ENCODE measurements at regions not wholly inside any gene's neighbourhood (a gene's known extent, or its start where the extent isn't known, plus 50 kb on each side); places are given as distances from the start of the nearest gene placed in this dataset.

GRCh38 chr11:106216281-106216680 is 138.8 kb downstream of the AASDHPPT start:
- DNase-seq (ENCODE audit: low read depth in 2 of 2): no peak

DNA sequence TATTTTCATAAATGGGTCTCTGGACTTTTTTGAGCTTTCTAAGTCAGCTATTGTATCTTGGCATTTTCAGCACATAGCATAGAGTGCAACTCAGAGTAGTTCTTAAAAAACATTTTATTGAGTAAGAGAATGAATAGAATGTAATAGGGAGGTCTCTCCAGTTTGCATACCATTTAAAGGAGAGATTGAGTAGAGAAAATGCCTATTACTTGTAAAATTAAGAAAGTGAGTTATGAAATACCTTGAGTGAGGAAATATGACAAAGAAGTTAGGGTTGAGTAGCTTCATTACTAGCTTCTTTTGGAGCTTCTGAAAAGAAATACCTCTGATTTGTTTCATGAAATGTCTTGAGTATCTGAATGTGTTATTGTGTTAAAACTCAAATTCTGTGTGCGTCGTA is 140.0 kb downstream of the AASDHPPT start:
- no peak for DNase-seq (ENCODE audit: low read depth in 2 of 2)

GRCh38 chr11:106218106-106218505 is 140.6 kb downstream of the AASDHPPT start:
- DNase-seq (ENCODE audit: low read depth in 2 of 2): no peak

GRCh38 chr11:106222626-106223025 is 145.2 kb downstream of the AASDHPPT start:
- DNase-seq (ENCODE audit: low read depth in 2 of 2): no peak

DNA sequence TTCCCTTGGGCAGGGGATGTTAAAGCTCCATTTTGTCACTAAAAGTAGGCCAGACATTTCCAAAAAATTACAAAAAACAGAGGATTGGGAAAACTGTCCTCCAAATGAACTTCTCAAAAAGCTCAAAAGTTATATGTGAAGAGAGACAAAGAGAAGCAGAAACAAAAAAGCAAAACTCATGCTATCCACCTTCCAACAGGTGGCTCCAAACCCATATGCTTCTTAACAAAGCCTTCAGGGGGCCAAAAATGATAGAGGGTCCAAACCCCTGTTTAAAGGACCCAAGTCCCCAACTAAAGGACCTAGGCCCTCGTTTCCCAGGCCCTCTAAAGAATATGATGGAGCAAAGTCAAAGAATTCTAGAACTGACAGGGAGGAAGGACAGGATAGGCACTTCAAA is 146.7 kb downstream of the AASDHPPT start:
- no peak for DNase-seq (ENCODE audit: low read depth in 2 of 2)

DNA sequence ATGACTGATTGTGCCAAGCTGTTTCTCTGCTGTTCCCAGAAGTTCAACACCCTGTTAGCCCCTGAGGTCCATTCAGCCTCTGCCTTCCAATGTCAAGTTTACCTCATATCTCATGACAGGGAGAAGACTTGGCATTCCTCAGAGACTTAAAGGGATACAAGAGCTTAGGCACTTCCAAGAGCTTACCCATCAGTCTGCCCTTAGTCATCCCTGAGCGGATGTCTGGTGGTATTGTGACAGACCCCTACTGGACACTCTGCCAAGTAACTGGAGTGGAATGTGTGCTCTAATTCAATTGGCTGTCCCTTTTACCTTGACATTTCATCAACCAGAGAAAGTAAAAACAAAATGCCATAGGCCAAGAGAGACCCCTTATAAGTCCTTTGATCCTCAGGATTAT is 151.5 kb downstream of the AASDHPPT start:
- no peak for DNase-seq (ENCODE audit: low read depth in 2 of 2)

DNA sequence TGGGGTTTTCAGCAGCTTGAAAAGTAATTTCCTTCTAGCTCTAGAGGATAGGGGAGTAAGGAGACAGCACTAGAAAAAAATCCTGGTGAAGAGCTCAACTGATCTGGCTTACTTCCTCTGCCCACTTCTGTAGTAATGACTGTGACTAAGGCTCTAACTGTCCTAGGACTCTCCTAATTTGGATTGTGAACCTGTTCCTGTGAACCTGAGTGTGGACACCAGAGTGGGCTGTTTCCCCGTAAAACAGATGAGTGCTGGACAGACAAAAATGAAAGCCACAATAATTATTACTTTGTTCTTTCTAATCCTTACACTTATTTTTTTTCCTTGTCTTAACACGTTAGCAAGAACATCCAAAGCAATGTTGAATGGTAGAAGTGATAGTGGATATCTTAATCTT is 154.1 kb downstream of the AASDHPPT start:
- no peak for DNase-seq (ENCODE audit: low read depth in 2 of 2)

DNA sequence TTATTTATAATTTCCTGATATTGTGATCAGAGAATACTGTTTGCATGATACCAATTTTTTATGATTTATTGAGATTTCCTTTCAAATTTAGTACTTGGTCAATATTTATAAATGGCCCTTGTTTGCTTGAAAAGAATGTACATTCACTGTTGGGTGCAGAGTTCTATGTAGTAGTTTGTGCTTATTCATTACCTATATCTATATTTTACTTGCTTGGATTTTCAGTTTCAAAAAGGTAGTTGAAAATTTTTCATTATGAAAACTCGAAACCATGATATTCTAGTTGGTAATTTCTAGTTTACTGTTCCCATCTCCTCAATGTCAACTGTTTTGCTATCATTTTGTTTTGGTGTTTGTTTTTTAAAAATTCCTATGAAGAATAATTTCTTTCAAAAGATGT is 155.7 kb downstream of the AASDHPPT start:
- DNase-seq (ENCODE audit: low read depth in 2 of 2): no peak

- DNase-seq (ENCODE audit: low read depth in 2 of 2): no peak
Measured at GRCh38 chr11:106234794-106235193, 157.3 kb downstream of the AASDHPPT start.

- no peak for DNase-seq (ENCODE audit: low read depth in 2 of 2)
Measured at GRCh38 chr11:106236295-106236694, 158.8 kb downstream of the AASDHPPT start.

GRCh38 chr11:106238704-106239360 is 161.4 kb downstream of the AASDHPPT start:
- DNase-seq (ENCODE audit: low read depth in 2 of 2): no peak

DNA sequence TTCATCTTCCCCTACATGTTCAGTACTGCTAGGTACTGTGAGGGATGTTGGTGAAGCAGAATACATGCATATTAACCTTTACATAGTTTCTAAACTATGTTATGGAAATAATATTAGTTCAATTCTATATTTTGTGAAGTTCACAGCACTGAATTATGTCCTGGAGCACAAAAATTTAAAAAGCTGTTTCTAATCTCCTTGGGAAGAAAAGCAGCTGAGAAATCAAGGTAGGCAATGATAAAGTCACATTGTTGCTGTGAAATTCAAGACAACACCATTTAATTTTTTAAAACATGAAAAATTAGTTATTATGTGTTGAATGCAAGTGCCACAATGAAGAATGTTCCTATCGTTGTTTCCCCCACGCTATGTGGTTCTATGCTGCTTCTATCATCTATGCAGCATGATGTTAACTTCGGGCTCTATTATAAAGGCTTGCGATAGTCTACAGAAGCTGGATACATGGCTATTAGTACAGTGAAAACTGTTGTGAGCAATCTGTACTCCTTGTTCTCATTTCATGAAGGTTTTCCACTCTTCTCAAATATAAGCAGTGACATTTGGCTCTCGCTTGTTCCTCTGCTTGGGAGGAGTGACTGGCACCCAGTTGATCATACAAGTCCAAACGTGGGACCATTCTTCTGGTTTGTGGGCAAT is 164.3 kb downstream of the AASDHPPT start:
- DNase-seq (ENCODE audit: low read depth in 2 of 2): no peak

- no peak for DNase-seq (ENCODE audit: low read depth in 2 of 2)
Measured at GRCh38 chr11:106242718-106243415, 165.4 kb downstream of the AASDHPPT start.

- DNase-seq (ENCODE audit: low read depth in 2 of 2): no peak
Measured at GRCh38 chr11:106246495-106246894, 169.0 kb downstream of the AASDHPPT start.

DNA sequence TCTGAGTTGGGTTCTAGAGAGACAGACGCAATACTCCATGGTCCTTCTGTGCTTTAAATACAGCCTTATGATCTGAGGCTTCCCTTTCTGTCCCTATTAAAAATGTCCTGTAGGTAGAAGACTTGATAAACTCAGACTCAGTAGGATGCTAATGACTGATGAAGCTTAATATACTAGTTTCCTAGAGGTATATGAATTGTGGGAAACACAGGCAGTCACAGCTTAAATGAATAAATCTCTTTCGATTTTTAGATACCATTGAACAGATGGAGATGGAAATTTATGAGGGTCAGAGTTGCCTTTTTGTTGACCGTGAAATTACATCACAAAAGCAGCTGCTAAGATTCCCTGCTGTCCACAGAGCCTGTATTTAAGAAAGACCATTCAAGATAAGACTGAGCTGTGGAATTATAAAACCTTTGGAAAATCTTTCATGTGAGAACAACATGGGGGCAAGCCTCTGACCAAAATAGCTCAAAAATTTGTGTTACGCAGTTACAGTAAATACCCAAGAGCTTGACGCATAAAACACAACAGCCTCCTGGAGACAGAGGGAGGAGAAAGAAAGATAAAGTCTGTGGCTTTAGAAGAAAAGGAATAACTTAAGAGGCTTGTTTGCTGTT is 172.3 kb downstream of the AASDHPPT start:
- DNase-seq (ENCODE audit: low read depth in 2 of 2): no peak

DNA sequence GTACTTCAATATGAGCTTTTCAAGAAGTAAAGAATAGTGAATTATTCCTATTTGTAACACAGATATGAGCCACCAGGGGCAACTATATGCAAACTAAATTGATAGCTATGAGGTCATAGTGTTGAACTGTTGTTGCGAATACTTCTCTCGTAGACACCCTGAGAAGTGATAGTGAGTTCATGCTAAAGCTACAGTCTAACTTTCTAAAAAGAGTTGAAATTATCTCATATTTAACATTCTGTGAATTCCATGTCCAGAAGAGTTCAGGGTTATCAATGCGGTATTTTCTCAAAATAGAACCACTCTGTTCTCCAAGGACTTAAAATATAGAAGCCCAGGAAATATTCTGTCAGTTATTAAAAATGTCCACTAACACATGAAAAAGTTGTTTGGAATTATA is 185.4 kb downstream of the AASDHPPT start:
- no peak for DNase-seq (ENCODE audit: low read depth in 2 of 2)

- no peak for DNase-seq (ENCODE audit: low read depth in 2 of 2)
Measured at GRCh38 chr11:106263527-106263926, 186.1 kb downstream of the AASDHPPT start.

GRCh38 chr11:106271086-106271485 is 193.6 kb downstream of the AASDHPPT start:
- no peak for DNase-seq (ENCODE audit: low read depth in 2 of 2)

GRCh38 chr11:106271686-106272085 is 194.2 kb downstream of the AASDHPPT start:
- no peak for DNase-seq (ENCODE audit: low read depth in 2 of 2)

GRCh38 chr11:106275151-106275550 is 197.7 kb downstream of the AASDHPPT start:
- DNase-seq (ENCODE audit: low read depth in 2 of 2): no peak

DNA sequence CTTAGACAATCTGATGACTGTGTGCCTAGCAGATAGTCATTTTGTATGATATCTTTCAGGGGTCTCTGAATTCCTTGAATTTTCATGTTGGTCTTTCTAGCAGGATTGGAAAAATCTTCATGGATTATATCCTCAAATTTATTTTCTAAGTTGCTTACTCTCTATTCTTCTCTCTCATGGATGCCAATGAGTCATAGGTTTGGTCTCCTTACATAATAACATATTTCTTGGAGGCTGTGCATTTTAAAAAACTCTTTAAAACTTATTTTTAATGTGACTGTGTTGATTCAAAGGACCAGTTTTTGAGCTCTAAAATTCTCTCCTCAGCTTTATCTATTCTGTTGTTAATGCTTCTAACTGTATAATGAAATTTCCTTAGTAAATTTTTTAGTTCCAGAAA is 198.7 kb downstream of the AASDHPPT start:
- no peak for DNase-seq (ENCODE audit: low read depth in 2 of 2)

DNA sequence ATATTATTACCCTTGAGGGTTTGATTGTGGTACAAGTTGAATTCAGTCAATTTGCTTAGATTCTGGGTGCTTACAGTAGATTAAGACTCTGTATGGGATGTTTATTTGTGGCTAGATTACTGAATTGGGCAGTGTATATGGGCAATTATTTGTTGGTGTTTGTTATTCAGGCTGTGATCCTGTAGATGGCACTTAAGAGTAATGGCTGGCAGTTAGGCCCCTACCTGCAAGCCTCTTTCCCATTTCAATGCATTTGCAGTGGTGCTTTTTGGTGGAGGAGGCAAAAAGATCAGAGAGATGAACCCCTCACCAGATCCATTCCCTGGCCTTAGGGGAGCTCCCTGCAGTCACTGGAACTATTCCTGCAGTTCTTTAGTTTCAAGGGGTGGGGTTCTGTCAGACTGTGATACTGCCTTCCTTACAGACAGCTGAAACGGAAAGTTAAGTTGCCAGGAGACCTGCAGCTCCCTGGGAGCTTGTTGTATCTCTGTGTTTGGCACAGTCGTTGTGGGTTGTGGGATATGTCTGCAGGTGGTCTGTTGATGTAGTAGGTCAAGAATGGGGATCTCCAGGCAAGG is 199.5 kb downstream of the AASDHPPT start:
- peak in 1 of 2 donors; percentile 21 for DNase-seq (ENCODE audit: low read depth in 2 of 2)
